GM21423 (cell line): ENCODE measurements at regions not wholly inside any gene's neighbourhood (a gene's known extent, or its start where the extent isn't known, plus 50 kb on each side); places are given as distances from the start of the nearest gene placed in this dataset.
"Not testable (repeated sequence)": the region's sequence is repeated elsewhere in the genome, so short reads cannot be mapped to it uniquely, and the experiment has no call there.

Experiments used
- ATAC-seq: cut with Tn5 transposase; IDR thresholded peaks from one replicate; pipeline ENCODE4 v1.9.1; 2021; ENCODE audit warnings: mild to moderate bottlenecking, moderate library complexity; ENCODE audit not compliant: unreplicated experiment

DNA sequence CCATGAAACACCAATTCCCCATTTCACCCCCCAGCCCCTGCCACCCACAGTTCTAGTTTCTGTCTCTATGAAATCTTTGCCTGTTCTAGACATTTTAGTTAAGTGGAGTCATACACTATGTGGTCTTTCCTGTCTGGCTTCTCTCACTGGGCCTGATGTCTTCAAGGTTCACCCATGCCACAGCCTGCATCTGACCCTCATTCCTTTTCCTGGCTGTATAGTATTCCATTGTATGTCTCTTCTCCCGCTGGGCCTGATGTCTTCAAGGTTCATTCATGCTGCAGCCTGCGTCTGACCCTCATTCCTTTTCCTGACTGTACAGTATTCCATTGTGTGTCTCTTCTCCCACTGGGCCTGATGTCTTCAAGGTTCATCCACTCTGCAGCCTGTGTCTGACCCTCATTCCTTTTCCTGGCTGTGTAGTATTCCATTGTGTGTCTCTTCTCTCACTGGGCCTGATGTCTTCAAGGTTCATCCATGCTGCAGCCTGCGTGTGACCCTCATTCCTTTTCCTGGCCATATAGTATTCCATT is 191.7 kb downstream of the CRLF2 start:
- no peak for ATAC-seq

DNA sequence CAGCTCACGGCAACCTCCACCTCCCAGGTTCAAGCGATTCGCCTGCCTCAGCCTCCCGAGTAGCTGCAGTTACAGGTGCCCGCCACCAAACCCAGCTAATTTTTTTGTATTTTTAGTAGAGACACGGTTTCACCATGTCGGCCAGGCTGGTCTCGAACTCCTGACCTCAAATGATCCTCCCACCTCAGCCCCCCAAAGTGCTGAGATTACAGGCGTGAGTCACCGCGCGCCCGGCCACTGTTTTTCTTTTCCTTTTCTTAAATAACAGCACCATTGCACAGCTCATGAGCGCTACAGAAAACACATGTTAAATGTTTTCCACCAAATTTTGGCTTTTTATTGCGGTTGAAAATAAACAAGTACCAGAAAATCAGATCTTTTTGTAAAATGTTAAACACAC is 195.5 kb downstream of the CRLF2 start:
- not testable (repeated sequence) for ATAC-seq

DNA sequence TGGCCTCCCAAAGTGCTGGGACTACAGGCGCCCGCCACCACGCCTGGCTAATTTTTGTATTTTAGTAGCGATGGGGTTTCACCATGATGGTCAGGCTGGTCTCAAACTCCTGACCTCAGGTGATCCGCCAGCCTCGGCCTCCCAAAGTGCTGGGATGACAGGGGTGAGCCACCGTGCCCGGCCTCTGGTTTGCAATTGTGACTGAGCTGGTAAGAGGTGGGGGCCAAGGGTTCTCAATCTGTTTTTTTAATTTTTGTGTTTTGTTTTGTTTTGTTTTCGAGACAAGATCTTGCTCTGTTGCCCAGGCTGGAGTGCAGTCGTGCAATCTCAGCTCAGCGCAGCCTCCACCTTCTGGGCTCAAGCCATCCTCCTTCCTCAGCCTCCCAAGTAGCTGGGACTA is 196.2 kb downstream of the CRLF2 start:
- ATAC-seq: not testable (repeated sequence)

DNA sequence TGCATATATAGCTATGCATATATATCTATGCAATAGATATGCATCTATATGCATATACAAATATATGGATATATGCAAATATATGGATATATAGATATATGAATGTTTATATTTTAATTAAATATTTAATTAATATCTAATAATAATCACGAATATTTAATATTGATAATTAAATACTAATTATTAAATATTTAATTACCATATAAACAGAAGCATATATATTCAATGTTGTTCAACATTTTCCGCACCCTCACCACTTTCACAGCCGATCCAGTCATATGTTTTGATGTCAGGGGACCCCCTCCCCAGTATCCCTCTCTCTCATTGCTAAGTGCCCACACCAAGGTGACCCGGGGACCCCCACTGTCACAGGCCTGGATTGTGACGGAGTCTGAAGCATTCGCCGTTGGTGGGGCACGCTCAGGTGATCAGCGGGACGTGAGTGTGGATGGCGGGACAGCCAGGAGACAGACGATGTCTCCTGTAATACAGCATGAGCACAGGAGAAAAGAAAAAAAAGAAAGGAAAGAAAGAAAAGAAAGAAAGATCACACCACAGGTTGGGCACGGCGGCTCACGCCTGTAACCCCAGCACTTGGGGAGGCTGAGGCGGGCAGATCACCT is 199.7 kb downstream of the CRLF2 start:
- ATAC-seq: no peak

DNA sequence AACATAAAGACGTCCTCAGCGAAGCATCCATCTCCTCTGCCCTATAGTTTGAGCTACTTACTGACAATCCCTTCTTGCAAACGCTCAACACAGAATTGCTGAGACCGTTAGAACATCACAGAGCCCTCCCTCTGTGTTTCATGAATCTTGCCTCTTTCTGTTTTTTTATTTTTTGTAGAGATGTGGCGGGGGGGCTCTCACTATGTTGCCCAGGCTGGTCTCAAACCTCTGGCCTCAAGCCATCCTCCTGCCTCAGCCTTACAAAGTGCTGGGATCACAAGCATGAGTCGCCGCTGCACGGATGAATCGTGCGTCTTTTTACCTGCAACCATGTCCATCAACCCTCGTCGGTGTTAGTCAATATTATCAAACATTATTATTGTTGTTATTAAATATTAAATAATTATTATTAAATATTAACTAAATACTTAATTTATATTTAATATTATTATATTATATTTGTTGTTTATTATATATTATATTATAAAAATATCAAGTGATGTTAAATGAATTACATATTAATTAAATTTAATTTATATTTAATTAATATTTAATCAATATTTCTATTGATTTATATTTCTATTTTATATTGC is 200.7 kb downstream of the CRLF2 start:
- ATAC-seq: no peak

DNA sequence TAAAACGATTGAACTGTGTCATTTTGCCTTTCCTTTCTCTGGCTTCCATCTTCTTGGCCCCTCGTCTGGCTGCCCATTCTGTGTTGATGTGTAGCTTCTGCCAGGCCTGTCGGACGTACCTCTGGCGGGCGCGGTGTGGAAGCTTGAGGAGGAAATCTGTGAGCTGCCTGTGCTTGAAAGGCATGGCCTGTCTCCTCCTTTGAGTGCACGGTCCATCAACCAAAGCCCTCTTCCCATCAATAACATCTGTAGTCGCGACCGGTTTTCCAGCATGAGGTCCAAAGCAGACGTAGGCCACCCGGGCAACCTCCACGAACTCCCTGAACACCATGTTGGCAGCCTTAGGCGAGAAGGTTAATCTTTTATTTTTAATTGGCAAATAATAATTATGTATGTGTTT is 202.7 kb downstream of the CRLF2 start:
- no peak for ATAC-seq

DNA sequence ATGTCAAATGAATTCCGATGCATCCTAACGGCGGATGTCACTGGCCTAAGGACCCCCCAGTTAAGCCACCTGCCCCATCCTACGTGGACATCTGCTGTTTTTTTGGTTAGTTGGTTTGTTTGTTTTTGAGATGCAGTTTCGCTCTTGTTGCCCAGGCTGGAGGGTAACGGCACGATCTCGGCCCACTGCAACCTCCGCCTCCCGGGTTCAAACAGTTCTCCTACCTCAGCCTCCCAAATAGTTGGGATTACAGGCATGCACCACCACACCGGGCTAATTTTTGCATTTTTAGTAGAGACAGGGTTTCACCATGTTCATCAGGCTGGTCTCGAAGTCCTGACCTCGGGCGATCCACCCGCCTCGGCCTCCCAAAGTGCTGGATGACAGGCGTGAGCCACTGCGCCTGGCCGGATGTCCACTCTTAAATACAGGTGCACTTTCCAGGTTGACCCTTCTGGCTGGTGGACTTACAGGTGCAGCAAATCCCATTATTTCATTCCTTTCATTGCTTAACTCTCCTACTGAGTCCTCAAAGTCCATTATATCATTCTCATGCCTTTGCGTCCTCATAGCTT is 206.2 kb downstream of the CRLF2 start:
- ATAC-seq: no peak

DNA sequence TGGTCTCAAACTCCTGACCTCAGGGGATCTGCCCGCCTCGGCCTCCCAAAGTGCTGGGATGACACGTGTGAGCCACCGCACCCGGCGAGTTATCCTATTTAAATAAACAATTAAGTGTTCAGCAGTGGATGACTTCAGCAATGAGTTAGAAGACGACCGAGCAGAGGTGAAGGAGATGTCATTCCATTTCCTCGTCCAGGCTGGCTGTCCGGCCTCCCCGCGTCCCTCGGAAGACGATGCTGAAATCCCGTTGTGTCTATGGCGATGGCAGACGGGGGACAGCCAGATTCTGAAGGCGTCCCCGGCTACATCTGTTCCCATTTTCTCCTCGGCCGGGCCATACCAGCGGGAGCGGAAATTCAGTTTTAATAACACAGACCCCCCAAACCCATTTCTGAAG is 209.8 kb downstream of the CRLF2 start:
- no peak for ATAC-seq

DNA sequence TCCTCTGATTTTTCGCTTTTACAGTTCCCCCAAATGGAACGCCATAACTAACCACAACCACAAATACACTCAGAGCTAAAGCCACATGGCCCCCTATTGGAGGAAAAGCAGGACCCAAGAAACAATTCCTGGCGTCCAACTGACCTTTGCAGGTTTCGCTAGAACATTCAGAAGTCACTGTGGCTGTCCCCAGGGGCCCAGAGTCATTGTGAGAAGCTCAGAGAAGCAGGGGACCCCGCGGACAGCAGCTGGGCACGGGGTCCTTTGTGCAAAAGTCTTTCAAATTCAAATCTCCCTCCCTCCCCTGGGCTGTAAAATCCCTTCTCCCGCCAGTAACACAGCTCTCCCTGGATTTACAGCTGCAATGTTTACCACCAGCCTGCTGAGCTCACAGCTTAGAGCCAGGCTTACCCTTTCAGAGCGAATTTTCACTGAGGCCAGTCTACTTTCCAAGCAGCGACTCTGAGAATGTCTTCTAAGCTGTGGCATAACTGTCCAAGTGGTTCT is 214.8 kb downstream of the CRLF2 start:
- ATAC-seq: no peak

DNA sequence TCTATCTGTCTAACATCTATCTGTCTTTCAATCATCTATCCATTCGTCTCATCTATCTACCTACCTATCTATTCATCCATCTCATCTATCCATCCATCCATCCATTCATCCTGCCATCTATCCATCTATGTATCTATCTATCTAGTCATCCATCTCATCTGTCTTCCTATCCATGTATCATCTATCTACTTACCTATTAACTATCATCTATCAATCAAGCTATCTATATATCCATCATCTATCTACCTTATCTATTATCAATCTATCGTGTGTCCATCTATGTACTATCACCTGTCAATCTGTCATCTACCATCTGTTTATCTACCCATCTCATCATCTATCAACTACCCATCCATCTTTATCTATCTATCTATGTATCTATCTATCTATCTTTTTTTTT is 217.7 kb downstream of the CRLF2 start:
- no peak for ATAC-seq

DNA sequence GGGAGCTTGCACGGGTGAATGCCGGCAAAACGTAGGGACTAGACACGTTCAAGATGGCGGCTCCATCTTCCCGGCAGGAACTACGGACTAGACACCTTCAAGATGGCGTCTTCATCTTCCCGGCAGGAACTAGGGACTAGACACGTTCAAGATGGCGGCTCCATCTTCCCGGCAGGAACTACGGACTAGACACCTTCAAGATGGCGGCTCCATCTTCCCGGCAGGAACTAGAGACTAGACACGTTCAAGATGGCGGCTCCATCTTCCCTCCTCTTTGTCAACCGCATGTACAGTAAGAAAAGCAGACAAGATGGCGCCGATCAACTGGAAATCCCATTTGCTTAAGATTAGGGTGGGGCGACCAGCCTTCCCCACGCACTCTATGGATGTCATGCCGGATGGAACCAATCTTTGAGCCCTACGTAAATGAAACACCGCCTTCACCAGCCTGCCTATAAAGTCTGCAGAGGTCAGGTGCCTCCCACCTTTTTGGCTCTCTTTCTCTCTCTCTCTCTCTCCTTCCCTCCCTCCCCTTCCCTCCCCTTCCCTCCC is 222.4 kb downstream of the CRLF2 start:
- peak; percentile 90 for ATAC-seq

DNA sequence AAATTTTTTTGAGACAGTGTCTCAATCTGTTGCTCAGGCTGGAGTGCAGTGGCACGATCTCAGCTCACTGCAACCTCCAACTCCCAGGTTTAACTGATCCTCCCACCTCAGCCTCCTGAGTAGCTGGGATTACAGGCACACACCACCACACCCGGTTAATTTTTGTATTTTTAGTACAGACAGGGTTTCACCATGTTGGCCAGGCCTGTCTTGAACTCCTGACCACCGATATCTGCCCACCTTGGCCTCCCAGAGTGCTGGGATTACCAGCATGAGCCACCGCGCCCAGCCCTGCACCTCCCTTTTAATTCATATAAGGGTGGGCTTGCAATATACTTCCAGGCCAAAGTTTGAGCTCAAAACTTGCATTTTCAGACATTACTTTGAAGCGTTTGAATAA is 223.9 kb downstream of the CRLF2 start:
- ATAC-seq: not testable (repeated sequence)

DNA sequence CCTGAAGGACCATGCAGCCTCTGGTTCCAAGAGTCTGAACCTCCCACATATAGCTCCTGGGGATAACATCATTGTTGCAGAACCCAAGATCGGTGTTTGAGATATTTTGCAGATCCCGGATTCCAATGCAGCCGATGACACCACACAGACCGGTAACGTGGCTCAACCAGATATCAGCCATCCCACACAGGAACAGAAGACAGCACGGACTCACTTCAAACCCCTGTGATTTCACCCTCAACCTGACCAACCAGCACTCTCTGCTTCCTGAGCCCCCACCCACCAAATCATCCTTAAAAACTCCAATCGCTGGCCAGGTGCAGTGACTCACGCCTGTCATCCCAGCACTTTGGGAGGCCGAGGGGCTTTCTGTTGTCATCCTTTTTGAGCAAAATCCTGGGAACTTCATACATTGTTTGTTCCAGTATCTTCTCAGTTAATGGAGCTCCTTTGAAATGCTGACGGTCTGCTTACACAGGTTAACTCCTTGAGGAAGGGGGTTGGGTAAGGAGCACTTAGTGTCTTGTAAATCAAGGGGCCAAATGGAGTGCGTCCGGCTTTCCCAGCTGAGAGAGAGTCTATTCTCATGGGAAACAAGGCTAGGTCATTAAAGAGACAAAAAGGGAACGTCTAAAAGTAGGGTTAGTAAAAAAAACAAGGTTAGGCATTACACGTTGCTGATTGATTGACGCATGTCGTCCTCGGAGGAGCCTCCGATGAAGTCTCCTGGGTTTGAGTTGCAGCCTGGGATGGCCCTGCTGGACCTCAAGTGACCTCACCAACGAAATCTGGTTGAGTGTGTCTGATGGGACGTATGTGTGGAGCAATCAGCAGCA is 230.4 kb downstream of the CRLF2 start:
- no peak for ATAC-seq

DNA sequence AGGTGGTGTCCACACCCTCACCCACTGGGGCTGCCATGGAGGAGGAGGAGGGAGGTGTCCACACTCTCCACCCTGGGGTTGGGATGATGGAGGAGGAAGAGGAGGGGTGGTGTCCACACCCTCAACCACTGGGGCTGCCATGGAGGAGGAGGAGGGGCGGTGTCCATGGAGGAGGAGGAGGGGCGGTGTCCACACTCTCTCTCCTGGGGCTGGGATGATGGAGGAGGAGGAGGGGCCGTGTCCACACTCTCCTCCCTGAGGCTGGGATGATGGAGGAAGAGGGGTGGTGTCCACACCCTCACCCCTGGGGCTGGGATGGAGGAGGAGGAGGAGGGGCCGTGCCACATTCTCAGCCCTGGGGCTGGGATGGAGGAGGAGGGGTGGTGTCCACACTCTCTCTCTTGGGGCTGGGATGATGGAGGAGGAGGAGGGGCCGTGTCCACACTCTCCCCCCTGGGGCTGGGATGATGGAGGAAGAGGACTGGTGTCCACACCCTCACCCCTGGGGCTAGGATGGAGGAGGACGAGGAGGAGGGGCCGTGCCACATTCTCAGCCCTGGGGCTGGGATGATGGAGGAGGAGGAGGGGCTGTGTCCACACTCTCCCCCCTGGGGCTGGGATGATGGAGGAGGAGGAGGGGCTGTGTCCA is 231.7 kb downstream of the CRLF2 start:
- no peak for ATAC-seq

DNA sequence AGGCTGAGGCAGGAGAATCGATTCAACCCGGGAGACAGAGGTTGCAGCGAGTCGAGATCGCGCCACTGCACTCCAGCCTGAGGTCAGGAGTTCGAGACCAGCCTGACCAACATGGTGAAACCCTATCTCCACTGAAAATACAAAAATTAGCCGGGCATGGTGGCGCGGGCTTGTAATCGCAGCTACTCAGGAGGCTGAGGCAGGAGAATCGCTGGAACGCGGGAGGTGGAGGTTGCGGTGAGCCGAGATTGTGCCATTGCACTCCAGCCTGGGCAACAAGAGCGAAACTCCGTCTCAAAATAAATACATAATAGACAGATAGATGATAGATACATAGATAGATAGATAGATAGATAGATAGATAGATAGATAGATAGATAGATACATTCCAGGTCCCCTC is 233.3 kb downstream of the CRLF2 start:
- ATAC-seq: not testable (repeated sequence)

DNA sequence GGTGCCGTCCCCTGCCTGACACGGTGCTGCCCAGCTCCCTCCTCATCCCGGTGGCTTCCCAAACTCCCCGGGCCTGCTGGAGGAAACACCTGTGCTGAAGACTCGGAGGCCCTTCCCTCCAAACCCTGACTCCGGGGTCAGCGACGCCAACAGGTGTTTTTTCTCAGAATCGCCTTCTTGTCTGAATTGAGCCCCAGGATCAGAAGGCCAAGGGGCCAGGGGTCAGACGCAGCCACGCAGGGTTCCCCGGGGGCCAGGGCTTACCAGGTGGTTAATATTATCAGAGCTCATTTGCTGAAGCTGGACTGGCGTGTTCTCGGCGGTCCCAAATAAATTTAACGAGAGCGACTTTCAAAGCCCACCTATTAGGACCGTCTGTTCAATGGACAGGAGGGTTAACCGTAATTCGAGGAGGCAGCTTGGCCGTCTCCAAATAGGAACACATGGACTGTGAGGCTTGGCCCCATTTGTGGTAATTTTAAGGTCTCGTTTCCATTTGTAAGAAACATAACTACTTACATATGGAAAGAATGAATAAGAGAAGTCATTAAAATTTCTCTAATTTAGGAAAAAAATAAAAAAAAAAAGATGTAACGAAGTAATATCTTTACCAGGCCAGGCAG is 239.3 kb downstream of the CRLF2 start:
- no peak for ATAC-seq

DNA sequence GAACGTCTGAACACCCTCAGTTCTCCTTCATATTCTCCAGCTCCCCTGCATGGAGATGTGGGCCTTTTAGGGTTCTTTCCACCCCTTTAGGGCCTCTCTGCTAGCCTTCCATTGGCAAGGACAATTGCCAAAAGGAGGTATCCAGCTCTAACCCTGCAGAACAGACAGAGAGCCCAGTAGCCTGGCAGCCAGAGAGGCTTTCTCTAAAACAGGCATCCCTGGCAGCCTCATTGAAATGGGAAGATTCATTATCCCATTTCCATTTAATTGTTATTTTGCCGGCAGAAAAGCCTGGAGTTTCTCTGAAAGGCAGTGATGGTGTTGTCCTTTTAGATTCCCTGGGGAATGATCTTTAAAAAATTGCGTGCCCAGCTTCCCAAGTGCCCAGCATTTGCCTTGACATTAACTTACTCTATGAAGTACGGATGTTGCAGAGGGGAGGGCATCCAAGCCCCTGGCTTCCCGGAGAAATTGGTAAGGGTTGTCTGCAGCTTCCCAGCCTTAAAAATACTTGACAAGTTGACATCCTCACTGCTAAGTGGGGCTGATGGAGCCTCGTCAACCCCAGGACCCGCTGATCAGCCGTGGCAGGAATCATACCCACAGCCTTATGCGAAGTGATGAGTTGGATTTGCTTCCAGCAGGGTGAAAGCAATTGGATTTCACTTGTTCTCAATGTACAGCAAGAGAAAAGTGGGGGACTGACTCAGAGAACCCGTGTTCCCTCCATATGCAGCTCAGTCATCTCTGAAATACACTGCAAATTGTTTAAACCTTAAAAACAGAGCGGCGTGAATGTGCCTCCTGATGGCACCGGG is 244.1 kb downstream of the CRLF2 start:
- ATAC-seq: no peak

DNA sequence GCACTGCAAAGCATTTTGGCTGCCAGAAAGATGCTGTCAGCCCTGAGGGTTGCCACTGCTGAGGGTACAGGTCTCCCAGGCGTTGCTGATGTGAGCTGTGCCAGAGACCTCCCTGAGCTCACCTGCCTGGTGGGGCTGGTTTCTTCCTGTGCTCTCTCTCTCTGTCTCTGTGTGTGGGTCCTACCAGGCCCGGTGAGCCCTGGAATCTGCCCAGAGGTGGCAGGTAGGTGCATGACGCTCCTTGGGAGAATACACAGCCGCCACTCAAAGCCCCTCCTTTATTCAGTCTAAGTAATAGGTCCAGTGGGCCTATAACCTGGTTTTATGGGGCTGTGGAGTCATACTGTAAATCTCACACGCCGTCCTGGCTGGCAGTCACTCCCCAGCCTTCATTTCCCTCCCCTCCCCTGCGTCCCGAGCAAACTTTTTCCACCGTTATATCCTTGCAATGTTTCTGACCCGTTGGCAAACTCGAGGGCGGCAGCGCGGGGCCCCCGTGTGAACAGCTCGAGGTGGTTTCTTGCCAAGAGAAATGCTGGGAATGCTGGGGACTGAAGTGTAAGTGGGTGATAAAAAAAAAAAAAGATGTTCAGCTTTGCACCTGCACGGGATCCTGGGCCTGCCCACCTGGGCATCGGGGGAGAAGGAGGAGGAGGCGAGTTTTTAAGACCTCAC is 245.9 kb downstream of the CRLF2 start:
- ATAC-seq: no peak
